ENCODE measurements at regions not wholly inside any gene's neighbourhood (a gene's known extent, or its start where the extent isn't known, plus 50 kb on each side); places are given as distances from the start of the nearest gene placed in this dataset.

GRCh38 chr22:49271369-49271727 is 556.3 kb downstream of the BRD1 start:
- Histone ChIP-seq H3K4me1 (ENCODE audit: control insufficient read depth, insufficient read depth, low read length) (no peaks in the 10 kb centered on the region), H3K4me3 (ENCODE audit: low read depth, low read length) (no peak overlapping the region), H3K27ac (ENCODE audit: extremely low read depth, low read depth, low read length) (no peak overlapping the region), H3K9me3 (ENCODE audit: control insufficient read depth, insufficient read depth, low read depth, low read length) (no peaks in the 10 kb centered on the region), H3K36me3 (ENCODE audit: control insufficient read depth in 2 of 2, insufficient read depth in 1 of 2, low read length in 2 of 2) (no peaks in the 10 kb centered on the region)
- CTCF ChIA-PET = no interaction called here
- POLR2A ChIA-PET = no interaction called here
- no peak for TF ChIP-seq PRDM10 (tag by site-specific recombination; IDR thresholded peaks at IDR 0.05)
- no peak for TF ChIP-seq ZNF530 (tag by site-specific recombination; IDR thresholded peaks at IDR 0.05; ENCODE audit: low read depth)
- no peak for TF ChIP-seq ZNF146 (tag by site-specific recombination; IDR thresholded peaks at IDR 0.05)
- no peak for TF ChIP-seq ELK4 (IDR thresholded peaks at IDR 0.05; ENCODE audit: borderline replicate concordance, low read depth, low read length)
- no peak for TF ChIP-seq ZNF585B (tag by site-specific recombination; IDR thresholded peaks at IDR 0.05)
- no peak for TF ChIP-seq HOXC10 (CRISPR knock-in tag; IDR thresholded peaks at IDR 0.05)
- no peak for TF ChIP-seq ZNF292 (tag by site-specific recombination; IDR thresholded peaks at IDR 0.05; ENCODE audit: borderline replicate concordance, low read depth)
- TF ChIP-seq, protein P1, sequence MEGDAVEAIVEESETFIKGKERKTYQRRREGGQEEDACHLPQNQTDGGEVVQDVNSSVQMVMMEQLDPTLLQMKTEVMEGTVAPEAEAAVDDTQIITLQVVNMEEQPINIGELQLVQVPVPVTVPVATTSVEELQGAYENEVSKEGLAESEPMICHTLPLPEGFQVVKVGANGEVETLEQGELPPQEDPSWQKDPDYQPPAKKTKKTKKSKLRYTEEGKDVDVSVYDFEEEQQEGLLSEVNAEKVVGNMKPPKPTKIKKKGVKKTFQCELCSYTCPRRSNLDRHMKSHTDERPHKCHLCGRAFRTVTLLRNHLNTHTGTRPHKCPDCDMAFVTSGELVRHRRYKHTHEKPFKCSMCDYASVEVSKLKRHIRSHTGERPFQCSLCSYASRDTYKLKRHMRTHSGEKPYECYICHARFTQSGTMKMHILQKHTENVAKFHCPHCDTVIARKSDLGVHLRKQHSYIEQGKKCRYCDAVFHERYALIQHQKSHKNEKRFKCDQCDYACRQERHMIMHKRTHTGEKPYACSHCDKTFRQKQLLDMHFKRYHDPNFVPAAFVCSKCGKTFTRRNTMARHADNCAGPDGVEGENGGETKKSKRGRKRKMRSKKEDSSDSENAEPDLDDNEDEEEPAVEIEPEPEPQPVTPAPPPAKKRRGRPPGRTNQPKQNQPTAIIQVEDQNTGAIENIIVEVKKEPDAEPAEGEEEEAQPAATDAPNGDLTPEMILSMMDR (tag by site-specific recombination; IDR thresholded peaks at IDR 0.05) = no peak
- no peak for TF ChIP-seq ZNF626 (tag by site-specific recombination; IDR thresholded peaks at IDR 0.05)
- TF ChIP-seq KLF7 (tag by site-specific recombination; IDR thresholded peaks at IDR 0.05; ENCODE audit: borderline replicate concordance) = no peak
- no peak for TF ChIP-seq SP3 (tag by site-specific recombination; IDR thresholded peaks at IDR 0.05)
- TF ChIP-seq ZXDB (tag by site-specific recombination; IDR thresholded peaks at IDR 0.05) = no peak
- no peak for TF ChIP-seq ZNF169 (tag by site-specific recombination; IDR thresholded peaks at IDR 0.05)
- TF ChIP-seq ZNF830 (tag by site-specific recombination; IDR thresholded peaks at IDR 0.05; ENCODE audit: low read depth) = no peak
- TF ChIP-seq GFI1B (tag by site-specific recombination; IDR thresholded peaks at IDR 0.05) = no peak
- no peak for TF ChIP-seq ZFP41 (tag by site-specific recombination; IDR thresholded peaks at IDR 0.05; ENCODE audit: borderline replicate concordance)

- CTCF ChIA-PET = no interaction called here
- H3K4me1 ChIP-seq (ENCODE audit: control insufficient read depth, insufficient read depth, low read length) = no peaks in the 10 kb centered on the region
- POLR2A ChIA-PET = no interaction called here
- no peaks in the 10 kb centered on the region for H3K9me3 ChIP-seq (ENCODE audit: control insufficient read depth, insufficient read depth, low read depth, low read length)
- H3K36me3 ChIP-seq (ENCODE audit: control insufficient read depth in 2 of 2, insufficient read depth in 1 of 2, low read length in 2 of 2) = no peaks in the 10 kb centered on the region
- no peak overlapping the region for H3K27ac ChIP-seq (ENCODE audit: extremely low read depth, low read depth, low read length)
- no peak overlapping the region for H3K4me3 ChIP-seq (ENCODE audit: low read depth, low read length)
- TF ChIP-seq KLF10 (tag by site-specific recombination; IDR thresholded peaks at IDR 0.05) (no peak), ZNF214 (tag by site-specific recombination; IDR thresholded peaks at IDR 0.05; ENCODE audit: borderline replicate concordance) (no peak), PATZ1 (tag by site-specific recombination; IDR thresholded peaks at IDR 0.05) (no peak), ZSCAN16 (tag by site-specific recombination; IDR thresholded peaks at IDR 0.05) (no peak)
- TF ChIP-seq, protein P2, sequence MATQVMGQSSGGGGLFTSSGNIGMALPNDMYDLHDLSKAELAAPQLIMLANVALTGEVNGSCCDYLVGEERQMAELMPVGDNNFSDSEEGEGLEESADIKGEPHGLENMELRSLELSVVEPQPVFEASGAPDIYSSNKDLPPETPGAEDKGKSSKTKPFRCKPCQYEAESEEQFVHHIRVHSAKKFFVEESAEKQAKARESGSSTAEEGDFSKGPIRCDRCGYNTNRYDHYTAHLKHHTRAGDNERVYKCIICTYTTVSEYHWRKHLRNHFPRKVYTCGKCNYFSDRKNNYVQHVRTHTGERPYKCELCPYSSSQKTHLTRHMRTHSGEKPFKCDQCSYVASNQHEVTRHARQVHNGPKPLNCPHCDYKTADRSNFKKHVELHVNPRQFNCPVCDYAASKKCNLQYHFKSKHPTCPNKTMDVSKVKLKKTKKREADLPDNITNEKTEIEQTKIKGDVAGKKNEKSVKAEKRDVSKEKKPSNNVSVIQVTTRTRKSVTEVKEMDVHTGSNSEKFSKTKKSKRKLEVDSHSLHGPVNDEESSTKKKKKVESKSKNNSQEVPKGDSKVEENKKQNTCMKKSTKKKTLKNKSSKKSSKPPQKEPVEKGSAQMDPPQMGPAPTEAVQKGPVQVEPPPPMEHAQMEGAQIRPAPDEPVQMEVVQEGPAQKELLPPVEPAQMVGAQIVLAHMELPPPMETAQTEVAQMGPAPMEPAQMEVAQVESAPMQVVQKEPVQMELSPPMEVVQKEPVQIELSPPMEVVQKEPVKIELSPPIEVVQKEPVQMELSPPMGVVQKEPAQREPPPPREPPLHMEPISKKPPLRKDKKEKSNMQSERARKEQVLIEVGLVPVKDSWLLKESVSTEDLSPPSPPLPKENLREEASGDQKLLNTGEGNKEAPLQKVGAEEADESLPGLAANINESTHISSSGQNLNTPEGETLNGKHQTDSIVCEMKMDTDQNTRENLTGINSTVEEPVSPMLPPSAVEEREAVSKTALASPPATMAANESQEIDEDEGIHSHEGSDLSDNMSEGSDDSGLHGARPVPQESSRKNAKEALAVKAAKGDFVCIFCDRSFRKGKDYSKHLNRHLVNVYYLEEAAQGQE (tag by site-specific recombination; IDR thresholded peaks at IDR 0.05) = no peak
These were observed 556.9 kb downstream of the BRD1 start for GRCh38 chr22:49270595-49271368.
